ENCODE measurements at regions not wholly inside any gene's neighbourhood (a gene's known extent, or its start where the extent isn't known, plus 50 kb on each side); places are given as distances from the start of the nearest gene placed in this dataset.
"Not testable (repeated sequence)": the region's sequence is repeated elsewhere in the genome, so short reads cannot be mapped to it uniquely, and the experiment has no call there.

GRCh38 chr10:71010730-71011129 lies 122.4 kb upstream of the PCBD1 start:
- in situ Hi-C loops (cut with MboI; ENCODE audit: low pct_unique_long_range_greater_than_20kb, low sequenced_read_pairs, unreplicated experiment), result no loop called here
- TF ChIP-seq CTCF (IDR thresholded peaks at IDR 0.05; ENCODE audit: extremely low read depth, insufficient read depth, missing control alignments), result no peak
- DNase-seq (ENCODE audit: low spot score), result no peak

GRCh38 chr10:71011141-71011540 lies 122.8 kb upstream of the PCBD1 start:
- no peak for DNase-seq (ENCODE audit: low spot score)
- in situ Hi-C loops (cut with MboI; ENCODE audit: low pct_unique_long_range_greater_than_20kb, low sequenced_read_pairs, unreplicated experiment), result no loop called here
- no peak for TF ChIP-seq CTCF (IDR thresholded peaks at IDR 0.05; ENCODE audit: extremely low read depth, insufficient read depth, missing control alignments)

- in situ Hi-C loops (cut with MboI; ENCODE audit: low pct_unique_long_range_greater_than_20kb, low sequenced_read_pairs, unreplicated experiment), result no loop called here
- no peak for TF ChIP-seq CTCF (IDR thresholded peaks at IDR 0.05; ENCODE audit: extremely low read depth, insufficient read depth, missing control alignments)
- DNase-seq (ENCODE audit: low spot score), result no peak
These were observed 125.8 kb upstream of the PCBD1 start for GRCh38 chr10:71014021-71014805.

DNA sequence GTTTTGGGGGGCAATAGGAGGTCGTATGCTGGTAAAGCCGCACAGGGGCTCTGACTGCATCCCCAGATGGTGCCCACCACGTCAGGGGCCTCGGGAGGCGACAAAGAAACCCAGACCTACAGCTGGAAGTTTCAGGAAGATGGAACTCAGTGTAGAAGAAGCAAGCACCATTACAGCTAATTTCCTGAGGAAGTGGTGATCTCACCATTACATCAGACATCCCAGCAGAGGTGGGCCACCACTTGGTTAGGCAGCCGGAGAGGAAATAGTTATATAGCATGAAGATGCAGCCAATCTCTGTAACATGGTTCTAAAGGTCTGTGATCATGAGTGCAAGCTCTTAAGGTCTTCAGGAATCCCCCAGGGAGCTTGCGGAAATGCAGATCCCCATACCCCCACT lies 127.3 kb upstream of the PCBD1 start:
- in situ Hi-C loops (cut with MboI; ENCODE audit: low pct_unique_long_range_greater_than_20kb, low sequenced_read_pairs, unreplicated experiment), result no loop called here
- no peak for DNase-seq (ENCODE audit: low spot score)
- no peak for TF ChIP-seq CTCF (IDR thresholded peaks at IDR 0.05; ENCODE audit: extremely low read depth, insufficient read depth, missing control alignments)

DNA sequence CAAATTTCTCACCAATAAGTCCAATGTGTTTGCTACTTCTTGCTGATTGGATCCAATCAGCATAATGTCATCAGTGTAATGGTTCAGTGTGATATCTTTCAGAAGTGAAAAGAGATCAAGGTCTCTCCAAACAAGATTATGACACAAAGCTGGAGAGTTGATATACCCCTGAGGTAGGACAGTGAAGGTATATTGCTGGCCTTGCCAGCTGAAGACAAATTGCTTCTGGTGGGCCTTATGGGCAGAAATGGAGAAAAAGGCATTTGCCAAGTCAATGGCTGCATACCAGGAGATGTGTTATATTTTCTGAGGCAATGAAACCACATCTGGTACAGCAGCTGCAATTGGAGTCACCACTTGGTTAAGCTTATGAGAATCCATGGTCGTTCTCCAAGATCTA lies 131.7 kb upstream of the PCBD1 start:
- DNase-seq (ENCODE audit: low spot score); in situ Hi-C loops (cut with MboI; ENCODE audit: low pct_unique_long_range_greater_than_20kb, low sequenced_read_pairs, unreplicated experiment): not testable (repeated sequence)

GRCh38 chr10:71021402-71021801 lies 133.0 kb upstream of the PCBD1 start:
- in situ Hi-C loops (cut with MboI; ENCODE audit: low pct_unique_long_range_greater_than_20kb, low sequenced_read_pairs, unreplicated experiment), result no loop called here
- no peak for DNase-seq (ENCODE audit: low spot score)
- TF ChIP-seq CTCF (IDR thresholded peaks at IDR 0.05; ENCODE audit: extremely low read depth, insufficient read depth, missing control alignments), result no peak

- in situ Hi-C loops (cut with MboI; ENCODE audit: low pct_unique_long_range_greater_than_20kb, low sequenced_read_pairs, unreplicated experiment), result no loop called here
- TF ChIP-seq CTCF (IDR thresholded peaks at IDR 0.05; ENCODE audit: extremely low read depth, insufficient read depth, missing control alignments), result no peak
- DNase-seq (ENCODE audit: low spot score), result no peak
These were observed 135.4 kb upstream of the PCBD1 start for GRCh38 chr10:71023704-71024283.
